GDM1 (cell line): ENCODE measurements at regions not wholly inside any gene's neighbourhood (a gene's known extent, or its start where the extent isn't known, plus 50 kb on each side); places are given as distances from the start of the nearest gene placed in this dataset.
A peak's percentile ranks its signal among the peaks of the same experiment; 100 is the strongest.

Source experiments
- DNase-seq: peaks from one replicate; lab custom pipeline; 2025; lab: John Stamatoyannopoulos, UW

DNA sequence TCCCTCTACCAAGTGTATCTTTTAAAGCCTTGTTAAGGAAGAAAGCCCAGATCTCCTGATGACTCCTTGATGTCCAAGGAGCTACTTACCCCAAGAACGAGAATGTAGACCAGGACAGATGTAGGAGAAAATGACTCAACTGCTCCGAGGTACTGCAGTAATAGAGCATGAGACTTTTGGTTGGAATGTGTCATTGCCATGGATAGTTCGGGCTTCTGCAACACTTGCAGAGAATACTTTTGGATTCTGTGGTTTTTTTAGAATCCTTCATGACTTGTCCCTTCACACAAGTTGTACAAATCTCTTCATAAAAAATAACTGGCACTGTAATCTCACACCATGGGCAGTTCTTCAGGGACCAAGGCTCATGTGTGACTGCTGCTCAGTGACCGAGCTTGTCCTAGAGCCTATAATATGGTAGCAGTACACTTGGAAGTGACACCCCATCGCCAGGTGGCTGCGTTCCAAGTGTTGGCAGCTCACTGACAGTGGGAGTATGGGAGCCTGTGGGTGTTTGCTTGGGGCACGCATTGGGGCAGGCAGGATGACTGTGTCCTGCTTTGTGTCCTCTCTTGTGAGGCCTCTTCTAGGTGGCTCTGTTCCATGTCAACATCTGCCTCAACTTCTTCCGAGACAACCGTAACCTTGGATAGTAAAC, 87.9 kb upstream of the WDR1 start:
- DNase-seq: no peak

DNA sequence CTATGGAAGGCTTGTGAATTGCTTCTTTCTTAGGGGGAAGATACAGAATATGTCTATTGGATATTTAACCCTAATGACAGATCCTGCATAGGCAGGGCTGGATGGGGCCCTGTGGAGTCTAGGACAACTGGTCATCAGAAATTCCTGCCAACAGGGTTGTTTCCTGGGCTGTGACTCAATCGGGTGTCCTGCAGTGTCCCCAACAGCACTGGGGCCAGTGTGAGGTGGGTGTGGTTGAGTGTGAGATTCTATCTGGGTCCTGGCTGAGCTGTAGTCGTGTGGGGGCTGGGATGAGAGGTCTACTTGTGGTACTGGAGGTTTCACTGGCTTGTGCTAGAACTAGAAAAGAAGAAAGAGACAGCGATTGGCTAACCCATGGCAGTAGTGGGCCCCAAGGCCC, 87.3 kb upstream of the WDR1 start:
- DNase-seq: no peak

DNA sequence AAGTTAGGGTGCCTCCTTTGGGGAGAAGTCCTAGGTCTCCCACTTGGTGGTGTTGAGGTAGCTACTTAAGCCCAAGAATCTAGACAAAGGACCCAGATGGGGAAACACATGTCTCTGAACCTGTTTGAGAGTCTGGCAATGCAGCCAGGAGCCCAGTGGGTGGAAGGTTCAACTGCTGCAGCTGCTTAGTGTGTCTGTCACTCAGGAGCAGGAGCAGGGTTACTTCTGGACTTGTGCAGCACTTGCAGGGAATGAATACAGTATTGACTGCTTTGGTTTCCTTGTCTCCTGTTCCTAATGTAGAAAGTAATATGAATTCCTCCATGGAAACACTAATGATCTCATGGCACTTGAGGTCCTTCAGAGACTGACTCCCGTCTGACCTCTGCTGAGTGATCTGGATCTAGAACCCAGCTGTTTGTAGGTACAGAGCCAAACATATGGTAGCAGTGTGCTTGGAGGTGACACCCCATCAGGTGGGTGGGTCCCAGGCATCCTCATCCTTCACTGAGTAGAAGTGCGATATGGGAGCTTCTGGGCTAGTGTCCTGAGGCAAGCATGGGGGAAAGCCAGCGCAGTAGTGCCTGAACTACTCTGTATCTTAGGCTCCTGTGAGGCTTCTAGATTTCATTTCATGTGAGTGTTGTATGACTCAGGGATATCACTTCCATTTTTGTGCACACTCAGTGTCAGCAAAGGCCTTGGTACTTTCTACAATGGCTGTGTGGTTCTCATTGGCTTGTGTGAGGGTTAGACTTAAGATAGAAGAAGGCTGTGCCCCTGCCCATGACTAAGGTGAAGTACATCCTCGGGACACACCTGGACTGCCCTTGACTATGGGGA, 85.0 kb upstream of the WDR1 start:
- DNase-seq: no peak

DNA sequence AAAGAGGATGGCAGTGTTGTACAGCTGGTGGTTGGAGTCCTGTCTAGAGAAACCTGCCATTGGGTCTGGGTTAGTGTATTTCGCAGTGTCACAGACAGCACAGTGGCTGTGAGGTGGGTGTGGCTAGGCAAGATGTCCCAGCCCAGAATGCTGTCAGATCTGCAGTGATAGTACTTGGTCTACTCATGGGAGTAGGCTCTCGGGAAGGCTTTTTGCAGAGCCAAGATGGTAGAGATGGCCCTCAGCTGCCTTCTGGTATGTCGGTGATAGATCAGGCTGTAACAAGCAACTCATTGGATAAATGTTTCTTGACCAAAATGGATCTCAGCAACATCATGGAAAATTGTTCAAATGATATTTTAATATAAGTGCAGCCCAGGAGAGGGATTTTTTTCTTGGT, 84.3 kb upstream of the WDR1 start:
- no peak for DNase-seq

DNA sequence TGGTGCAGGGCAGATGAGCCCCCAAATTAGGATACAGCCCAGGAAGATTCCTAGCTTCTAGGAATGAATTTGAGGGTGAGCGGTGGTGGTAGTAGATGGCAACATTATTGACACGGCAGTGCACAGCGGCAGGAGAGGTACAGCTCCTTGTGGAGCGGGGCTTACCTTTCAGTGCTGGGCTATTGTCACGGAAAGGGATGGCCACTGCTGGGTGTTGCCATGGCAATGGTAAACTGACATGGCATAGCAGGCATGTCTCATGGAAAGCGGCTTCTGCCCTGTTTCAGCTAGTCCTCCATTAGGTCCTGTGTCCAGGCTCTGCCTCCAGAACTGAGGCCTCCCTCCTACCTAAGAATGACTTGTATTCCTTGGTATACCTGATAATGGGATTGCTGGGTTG, 81.8 kb upstream of the WDR1 start:
- DNase-seq: no peak

DNA sequence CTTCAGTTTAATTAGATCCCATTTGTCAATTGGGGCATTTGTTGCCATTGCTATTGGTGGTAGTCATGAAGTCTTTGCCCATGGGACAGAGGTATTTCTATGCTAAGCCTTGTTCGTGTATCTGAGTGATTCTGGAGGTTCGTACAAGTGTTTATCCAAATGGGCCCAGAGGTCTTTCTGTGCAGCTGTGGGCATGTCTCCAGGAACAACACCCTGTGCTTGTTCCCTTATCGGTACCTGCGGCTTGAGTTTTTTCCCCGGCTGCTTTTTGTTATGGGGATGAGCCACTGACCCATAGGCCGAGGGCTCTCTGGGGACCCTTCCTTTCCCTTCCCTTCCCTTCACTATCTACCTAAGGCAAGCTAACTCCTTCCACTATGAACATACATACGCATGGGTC, 81.4 kb upstream of the WDR1 start:
- no peak for DNase-seq

DNA sequence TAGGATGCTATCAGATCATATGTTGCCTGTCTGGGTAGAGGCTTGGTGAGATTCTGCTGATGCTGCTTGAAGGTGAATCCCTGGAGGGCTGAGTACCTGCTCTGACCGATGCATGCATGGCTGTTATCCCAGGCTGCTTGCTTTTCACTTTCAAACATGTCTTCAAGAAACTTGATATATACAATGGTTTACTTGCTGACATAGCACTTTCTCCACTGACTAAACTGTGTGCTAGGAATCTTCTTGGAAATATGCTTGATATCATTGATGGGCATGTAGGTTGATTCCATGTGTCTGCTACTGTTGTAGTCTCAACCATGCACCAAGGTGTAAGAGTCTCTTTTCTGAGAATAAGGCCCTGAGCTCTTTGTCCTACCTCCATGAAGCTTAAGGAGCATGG, 79.6 kb upstream of the WDR1 start:
- no peak for DNase-seq

DNA sequence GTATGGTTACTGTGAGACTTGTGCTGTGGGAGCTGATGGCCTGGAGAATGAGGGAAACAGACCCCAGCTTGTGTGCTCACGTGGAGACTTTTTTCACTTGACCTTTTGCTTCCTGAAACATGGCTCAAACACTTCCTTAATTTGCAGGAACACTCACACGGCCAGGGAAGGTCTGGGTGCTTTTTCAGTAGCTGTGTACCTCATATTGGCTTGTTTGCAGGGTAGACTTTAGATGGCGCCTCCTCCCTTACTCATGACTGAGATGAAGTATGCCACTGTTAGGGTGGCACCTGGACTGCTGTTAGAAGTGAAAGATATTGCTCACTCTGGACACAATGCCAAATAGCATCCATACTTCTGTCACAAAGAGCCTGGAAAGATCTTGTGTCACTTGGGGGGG, 75.7 kb upstream of the WDR1 start:
- peak; percentile 41 for DNase-seq

DNA sequence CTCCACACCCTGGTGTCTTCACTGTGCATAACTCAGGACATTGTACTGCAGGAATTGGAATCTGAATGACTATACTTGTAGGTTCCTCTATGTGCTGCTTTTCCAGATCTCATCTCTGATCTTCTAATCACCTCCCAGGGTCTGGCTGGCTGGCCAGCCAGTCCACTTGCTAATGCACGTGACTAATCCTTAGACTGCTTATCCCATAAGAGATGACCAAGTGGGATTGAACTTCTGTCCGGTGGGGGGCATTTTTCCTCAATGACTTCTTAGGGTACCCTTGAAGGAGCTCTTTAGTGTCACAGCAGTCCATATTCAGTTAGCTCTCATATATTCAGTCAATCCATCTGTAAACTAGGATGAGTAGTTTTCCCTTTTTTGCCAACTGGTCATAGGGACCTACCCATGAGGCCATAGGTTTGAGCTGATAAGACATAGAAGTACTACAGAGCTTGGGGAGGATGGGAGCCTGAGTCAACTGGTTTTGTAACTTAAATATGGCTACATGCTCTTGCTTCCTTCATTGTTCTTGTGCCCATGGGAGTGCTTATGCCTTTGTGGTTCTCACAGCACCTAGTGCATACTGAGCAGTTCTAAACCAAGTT, 71.9 kb upstream of the WDR1 start:
- DNase-seq: no peak

DNA sequence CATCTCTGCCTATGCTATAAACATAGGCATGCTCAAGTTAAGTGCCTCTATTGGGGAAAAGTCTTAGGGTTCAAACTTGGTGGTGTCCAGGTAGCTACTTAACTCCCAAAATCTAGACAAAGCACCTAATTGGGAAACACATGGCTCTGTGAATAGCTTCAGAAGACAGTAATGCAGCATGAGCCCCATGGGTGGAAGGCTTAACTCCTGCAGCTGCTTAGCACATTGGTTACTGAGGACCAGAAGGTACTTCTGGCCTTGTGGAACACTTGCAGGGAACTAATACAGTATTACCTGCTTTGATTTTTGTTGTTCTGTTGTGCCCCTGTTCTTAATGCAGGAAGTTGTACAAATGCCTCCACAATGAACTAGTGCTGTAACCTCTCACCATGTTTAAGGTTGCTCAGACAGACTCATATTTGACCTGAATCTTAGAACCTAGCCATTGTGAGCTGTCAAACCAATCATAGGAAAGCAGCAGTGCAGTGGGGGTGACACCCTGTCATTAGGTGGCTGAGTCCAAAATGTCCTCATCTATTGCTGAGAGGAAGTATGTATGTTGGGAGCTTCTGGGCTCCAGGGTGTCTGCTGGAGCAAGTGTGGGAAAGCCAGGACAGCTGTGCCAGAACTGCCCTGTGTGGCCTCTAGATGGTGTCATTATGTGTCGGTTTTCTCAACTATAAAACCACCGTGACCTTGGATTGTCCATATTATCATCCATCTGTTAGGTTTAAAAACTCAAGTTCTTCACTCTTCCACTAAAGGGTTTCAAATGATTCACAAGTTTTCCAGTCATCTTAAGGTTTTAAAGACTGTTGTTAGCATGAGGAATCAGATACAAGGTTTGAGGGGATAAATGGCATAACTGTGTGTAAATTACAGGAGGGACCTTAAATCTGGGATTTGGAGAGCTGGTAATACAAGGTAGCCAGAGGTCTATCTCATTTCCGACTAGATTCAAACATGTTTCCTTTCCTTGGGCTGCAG, 69.9 kb upstream of the WDR1 start:
- no peak for DNase-seq

DNA sequence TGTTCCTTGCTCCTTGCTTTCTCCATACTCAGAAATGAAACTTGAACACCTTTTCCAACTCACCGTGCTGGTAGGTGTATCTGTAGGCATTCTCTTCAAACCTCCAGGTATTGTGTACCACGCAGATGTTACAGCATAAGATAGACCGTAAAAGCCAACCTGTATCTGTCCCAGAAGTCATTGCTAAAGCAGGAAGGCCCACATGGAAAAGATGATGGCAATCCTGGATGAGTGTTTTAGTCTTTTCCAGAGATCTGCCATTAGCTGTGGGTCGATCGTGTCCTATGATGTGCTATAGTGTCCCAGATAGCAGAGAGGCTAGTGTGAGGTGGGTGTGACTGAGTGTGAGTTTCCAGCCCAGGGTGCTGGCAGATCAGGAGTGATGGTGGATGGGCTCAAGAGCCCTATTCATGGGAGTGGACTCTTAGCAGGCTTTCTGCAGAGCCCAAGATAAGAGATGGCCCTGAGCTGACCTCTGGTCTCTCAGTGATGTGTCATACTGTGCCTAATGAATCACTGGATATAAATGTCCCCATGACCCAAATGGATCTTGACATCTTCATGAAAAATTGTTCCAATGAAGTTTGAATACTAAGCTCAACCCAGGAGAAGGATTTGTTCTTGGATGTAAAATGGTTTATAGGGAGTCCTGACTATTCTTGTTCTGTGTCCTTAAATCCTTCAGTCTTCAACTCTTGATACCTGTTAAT, 69.1 kb upstream of the WDR1 start:
- no peak for DNase-seq

DNA sequence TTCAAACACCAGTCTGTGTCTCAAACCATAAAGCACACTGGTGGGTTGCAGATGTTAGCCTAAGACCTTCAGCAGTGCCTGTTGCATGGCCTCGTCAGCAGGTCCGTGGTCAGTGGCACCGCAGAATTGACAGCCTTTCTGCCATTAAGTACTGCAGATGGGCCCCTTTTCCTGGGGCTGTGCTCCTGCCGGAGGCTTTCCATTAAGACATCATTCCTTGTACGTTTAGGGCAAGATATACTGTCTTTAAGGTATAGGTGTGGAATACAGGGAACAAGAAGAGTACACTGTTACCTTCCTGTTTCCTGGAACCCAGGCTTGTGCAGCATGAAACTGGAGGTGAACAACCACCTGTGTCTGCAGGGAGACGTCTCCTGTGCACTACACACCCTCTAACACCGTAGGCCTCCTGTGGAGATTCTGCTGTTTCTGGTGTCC, 67.9 kb upstream of the WDR1 start:
- DNase-seq: no peak

DNA sequence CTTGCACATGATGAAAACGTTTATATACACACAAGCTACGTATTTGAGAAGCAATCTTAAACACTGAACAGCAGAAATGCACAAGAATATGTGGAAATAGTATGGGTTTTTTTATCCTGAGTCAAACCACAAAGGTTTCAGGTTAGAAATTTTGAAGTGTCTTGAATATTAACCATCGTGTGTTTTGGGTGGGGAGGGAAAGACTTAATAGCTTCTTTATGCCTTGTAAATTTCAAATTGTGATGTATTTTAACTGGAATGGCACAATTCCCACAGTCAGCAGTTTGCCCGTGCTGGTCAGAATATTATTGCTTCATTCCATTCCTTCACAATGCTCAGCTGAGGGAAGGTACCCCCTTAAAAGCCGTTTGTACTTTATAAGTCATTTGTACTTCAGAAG, 67.4 kb upstream of the WDR1 start:
- no peak for DNase-seq

DNA sequence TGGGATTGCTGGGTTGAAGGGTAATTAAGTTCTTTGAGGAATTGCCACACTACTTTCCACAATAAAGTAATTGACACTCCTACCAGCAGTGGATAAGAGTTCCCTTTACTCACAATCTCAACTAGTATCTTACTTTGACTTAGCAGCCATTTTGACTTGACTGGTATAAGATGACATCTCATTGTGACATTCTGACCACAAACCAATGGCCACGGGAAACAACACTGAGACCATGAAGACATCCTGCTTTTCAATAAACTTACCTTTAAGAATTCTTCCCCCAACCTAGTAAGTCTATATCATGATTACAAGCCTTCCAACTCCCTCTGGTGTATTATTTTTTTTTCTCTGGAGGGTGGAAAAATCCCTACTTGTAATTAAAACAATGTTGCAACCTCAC, 66.9 kb upstream of the WDR1 start:
- no peak for DNase-seq

DNA sequence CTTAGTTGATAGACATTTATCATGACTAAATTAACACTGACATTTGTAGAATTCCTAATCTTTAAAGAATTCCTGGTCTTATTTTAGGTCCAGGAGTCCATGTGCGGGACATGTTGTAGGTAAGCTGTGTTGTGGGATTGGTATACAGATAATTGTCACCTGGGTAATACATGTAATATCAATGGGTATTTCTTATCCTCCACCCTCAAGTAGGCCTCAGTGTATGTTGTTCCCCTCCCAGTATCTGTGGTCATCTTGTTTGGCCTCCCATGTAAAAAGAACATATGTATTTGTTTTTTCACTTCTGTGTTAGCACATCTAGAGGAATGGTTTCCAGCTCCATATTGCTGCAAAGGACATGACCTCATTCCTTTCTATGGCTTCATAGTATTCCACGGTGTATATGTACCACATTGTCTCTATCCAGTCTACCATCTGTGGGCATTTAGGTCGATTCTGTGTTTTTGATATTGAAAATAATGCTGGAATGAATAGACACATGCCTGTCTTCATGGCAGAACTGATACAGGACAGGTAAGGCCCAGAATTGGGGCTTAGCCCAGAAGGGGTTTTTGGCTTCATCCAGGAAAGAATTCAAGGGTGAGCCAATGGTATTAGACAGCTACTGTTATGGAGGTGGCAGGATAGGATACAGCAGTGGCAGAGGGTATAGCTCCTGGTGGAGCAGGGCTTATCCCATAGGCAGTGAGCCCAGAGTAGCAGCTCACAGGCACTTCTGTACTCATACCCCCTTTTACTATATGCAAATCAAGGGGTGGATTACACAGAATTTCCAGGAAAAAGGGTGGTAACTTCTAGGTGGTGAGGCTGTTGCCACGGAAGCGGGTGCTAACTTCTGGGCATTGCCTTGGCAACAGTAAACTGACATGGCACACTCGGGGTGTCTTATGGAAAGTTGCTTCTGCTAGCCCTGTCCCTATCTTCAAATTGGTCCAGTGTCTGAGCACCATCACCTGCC, 66.1 kb upstream of the WDR1 start:
- no peak for DNase-seq

DNA sequence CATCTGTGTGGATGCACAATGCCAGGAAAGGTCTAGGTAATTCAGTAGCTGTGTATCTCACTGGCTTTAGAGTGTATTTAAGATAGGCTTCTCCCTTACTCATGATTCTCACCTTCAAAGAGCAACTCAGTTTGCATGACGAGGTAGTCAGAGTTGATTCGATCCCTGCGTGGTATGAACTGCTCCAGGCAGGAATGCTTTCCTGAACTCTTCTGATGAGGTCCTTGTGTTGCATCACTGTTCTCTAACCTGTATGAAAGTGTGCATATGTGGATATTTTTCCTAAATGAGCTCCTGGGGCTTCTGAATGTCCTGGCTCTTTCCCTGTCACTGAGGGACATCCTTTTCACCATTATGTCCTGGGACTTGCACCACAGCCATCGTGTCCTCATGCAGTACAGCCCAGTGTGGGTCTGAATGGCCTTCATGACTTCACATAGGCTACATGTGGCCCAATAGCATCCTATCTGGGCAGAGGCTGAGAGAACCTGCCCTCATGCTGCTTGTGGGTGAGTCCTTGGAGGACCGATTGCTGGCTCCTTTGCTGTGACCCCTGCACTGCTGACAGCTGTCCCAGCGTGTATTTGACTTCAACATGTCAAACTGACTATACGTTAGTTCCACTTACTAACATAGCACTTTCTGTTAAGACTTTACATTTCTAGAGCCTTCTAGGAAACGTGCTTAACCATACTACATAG, 65.3 kb upstream of the WDR1 start:
- DNase-seq: no peak

DNA sequence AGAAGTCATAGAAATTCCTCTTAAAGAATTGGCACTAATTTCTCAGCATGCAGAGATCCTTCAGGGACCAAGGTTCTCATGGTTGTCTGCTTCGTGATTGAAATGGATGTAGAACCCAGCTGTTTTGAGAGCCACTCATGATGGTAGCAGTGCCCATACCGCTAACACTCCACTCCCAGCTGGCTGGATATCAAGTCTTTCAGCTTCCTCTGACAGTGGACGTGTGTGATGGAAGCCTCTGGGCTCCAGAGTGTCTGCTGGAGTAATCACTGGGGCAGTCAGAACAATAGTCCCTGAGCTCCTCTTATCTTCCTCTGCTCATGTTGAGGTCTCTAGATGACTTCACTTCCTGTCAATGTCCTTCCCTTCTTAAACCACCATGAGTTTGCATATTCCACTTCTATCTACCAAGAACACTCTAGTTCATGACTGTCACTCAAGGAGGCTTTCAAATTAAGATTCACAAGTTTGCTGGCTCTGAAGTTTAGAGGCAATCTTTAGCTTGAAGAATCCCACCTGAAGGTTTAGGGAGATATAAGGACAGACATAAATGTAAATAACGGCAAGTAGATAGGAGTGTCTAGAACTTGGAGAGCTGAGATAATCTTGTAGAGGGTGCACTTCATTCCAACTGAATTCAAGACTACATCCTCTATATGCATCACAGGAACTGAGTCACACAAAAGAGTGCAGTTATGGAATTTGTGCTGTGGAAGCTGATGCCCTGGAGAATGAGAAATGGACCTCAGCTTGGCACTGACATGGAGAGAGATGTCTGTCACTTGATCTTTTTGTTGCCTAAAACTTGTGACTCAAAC, 64.5 kb upstream of the WDR1 start:
- peak; percentile 92 for DNase-seq

DNA sequence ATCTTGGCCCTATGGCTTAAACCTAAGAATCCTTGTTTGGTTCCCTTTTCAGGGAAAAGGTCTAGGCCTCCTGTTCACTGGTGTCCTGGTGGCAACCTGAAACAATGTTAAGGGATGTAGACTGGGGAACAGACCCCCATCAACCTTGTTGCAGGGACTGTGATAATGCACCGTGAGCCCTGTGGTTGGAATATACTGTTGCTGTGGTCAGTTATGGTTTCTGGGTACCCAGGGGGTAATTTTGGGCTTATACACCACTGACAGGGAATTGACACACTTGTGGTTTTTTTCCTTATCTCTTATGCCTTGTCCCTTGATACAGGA, 64.0 kb upstream of the WDR1 start:
- DNase-seq: peak; percentile 76
